Stimulated activated CD4-positive, alpha-beta T cell treated with anti-CD3 and anti-CD28 coated beads, Interleukin-4, amount 100 ng/mL, for 4 hours (primary cell): ENCODE measurements at regions not wholly inside any gene's neighbourhood (a gene's known extent, or its start where the extent isn't known, plus 50 kb on each side); places are given as distances from the start of the nearest gene placed in this dataset.
"Not testable (repeated sequence)": the region's sequence is repeated elsewhere in the genome, so short reads cannot be mapped to it uniquely, and the experiment has no call there.

Experiments
- DNase-seq, 2 experiments: peaks; one replicate each; pipeline ENCODE4 v3.0.0-alpha.2; 2020

DNA sequence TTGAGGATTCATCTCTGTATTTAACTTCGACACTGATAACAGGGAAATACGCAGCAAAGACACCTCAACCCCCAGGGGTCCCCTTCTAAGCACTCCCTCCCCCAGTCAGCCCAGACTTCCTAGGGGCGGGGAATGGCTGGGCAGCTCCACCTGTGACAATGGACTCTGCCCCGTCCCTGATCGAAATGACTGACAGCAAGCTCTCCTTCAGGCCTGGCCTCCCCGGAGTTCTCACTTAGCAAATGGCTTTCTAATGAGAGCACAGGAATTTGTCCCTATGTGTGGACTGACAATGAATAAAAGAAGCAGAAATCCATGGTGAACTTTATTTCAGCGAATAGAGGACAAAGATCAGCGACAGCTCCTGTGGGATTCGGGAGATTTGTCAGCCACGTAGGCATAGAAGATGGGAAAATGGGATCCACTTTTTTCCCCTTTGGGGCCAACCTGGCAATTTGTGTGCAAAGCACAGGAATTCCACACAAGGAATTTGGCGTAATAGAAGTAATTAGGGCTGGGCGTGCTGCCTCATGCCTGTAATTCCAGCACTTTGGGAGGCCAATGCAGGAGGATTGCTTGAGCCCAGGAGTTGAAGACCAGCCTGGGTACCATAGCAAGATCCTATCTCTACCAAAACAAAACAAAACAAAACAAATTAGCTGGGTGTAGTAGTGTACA is 63.8 kb downstream of the TNFAIP2 start:
- no peak for DNase-seq

DNA sequence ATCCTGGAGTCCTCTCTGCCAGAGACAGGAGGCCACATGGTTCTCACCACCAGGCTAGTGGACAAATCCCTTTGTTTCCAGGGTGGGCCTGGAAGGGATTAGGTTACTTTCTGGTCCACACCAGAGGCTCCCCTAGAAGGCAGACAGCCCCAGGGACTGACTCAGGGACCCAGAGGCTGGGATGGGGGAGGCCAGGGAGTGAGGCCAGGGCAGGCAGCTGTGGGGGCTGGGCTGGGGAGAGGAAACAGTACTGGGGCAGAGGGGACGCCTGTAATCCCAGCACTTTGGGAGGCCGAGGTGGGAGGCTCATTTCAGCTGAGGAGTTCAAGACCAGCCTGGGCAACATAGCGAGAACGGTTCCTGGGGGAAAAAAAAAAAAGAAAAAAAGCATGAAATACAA is 64.7 kb downstream of the TNFAIP2 start:
- no peak for DNase-seq

DNA sequence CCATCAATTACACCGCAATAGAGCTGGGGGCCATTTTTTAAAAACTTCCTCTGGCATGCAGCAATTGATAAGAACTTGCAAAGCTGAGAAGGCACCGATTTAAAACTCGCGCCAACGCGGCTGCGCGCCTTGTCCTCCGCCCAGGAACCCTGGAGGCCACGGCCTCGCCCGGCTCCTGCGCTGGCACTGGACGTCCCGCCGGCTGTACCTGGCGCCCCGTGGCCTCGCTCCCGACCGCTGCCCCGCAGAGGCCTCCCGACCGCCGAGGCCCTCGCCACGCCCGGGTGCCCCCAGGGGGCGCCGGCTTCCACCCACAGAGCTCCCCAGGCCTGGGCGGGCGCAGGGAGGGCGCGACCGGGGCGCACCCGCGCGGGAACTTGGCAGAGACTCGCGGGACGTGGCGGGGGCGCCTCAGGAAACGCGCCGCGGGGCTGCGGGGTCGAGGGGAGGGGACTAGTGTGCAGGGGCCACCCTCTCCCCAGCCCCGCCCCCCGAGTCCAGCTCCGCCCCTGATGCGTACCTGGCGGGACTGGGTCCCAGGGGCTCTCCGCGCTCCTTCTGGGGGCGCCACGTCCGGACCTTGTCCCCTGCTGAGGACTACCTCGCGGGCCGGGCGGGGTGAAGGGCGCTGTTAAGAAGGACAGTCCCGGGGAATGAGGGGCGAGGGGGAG is 65.7 kb downstream of the TNFAIP2 start:
- peak in 1 of 2 experiments; percentile 15 for DNase-seq

DNA sequence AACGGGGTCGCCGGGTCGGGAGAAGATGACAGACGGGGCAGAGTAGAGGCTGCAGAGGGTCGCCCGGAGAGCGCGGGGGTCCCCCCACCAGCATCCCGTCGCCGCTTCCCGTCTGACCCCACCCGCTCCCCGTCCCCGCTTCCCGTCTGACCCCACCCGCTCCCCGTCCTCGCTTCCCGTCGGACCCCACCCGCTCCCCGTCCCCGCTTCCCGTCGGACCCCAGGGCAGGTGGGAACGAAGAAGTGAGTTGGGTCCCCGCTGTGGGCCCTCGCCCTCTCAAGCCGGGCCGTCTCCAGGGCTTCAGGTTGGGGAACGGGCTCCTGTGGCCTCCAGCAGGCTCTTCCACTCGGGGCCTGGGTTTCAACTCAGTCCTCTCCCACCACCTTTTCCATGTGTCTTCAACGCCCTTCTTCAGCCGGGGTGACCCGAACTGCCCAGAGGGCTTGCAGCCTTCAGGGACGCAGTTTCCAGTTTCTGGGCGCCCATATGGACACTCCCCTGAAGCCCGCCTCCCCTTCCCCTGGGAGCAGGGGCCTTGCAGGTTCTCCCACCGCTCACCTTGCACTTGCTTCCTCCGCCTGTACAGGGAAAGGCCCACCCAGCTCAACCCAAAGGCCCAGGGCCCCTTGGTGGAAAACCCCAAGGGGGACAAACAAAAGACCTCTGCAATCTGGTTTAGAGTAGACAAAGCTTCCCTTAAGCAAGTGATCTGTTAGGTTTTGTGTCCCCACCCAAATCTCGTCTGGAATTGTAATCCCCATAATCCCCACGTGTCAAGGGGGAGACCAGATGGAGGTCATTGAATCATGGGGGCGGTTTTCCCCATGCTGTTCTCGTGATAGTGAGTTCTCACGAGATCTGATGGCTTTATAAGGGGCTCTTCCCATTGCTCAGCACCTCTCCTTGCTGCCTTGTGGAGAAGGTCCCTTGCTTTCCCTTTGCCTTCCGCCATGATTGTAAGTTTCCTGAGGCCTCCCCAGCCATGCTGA is 66.5 kb downstream of the TNFAIP2 start:
- DNase-seq, result no peak

DNA sequence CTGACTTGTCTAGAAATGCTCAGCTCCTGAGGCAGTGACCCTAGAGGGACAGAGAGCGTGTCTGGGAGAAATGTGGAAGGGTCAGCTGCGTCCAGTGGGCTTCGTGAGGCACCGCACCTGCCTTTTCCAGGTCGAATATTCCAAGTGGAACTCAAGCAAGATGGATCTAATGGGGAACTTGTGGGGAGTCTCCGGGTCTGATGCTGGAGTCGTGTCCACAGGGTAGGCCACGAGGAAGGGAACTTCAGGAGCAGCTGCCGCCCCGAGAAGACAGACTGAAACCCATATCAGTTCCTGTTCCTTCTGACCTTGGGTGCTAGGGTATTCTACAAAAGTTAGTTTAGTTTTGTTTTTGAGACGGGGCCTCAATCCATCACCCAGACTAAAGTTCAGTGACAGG is 67.5 kb downstream of the TNFAIP2 start:
- no peak for DNase-seq

DNA sequence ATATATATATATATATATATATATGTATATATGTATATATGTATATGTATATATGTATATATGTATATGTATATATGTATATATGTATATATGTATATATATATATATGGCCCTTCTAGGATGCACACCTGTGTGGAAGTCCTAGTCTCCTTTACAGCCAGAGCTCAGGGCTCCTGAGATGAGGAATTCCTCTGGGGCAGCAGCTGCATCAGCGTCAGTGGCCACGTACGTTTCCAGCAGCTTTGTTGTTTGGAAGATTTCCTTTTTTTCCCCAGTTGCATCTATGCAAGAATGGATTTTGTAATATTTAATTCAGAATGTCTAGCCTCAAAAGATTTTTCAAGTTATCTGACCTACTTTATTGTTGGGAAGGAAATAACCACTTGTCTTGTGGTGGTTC is 68.6 kb downstream of the TNFAIP2 start:
- no peak for DNase-seq

DNA sequence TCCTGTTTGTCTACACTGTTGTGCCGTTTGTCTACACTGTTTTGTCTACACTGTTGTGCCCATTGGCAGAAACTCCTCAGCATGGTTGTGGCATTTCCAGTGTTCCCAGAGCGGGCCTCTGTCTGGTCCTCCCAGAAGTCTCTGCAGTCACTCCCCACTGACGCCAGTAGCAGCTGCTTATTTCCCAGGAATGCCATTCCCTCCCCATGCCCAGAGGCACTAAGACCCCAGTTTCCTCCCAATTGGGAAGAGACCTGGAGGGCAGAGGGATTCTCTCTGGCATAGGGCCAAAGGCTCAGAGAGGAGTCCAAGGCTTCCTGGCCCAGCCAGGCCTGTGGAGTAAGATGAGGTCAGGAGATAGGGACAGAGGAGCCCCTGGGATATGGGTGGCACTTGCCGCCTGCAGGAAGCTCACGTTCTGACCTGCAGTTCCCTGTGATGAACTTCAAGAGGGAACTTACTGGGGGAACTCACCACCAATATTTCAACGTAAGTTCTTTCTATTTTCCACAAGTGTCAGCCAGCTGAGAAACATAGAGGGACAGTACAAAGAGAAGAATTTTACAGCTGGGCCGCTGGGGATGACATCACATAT is 69.1 kb downstream of the TNFAIP2 start:
- no peak for DNase-seq

DNA sequence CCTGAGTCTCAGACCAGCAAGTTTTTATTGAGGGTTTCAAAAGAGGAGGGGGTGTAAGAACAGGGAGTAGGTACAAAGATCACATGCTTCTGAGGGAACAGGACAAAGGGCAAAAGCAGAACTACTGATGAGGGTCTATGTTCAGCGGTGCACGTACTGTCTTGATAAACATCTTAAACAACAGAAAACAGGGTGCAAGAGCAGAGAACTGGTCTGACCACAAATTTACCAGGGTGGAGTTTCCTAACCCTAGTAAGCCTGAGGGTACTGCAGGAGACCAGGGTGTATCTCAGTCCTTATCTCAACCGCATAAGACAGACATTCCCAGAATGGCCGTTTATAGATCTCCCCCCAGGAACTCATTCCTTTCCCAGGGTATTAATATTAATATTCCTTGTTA is 69.6 kb downstream of the TNFAIP2 start:
- not testable (repeated sequence) for DNase-seq

DNA sequence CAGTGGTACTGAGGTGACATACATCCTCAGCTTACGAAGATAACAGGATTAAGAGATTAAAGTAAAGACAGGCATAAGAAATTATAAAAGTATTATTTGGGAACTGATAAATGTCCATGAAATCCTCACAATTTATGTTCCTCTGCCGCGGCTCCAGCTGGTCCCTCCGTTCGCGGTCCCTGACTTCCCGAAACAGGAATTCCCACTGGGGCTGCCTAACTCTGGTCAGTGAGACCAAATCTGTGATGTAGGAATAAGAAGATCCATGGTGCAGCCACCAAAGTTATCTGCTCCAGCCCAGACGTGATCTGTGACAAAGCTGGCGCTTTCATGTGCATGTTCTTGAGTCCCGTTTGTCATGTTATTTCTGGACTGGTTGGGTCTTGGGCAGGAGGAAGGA is 70.2 kb downstream of the TNFAIP2 start:
- not testable (repeated sequence) for DNase-seq

DNA sequence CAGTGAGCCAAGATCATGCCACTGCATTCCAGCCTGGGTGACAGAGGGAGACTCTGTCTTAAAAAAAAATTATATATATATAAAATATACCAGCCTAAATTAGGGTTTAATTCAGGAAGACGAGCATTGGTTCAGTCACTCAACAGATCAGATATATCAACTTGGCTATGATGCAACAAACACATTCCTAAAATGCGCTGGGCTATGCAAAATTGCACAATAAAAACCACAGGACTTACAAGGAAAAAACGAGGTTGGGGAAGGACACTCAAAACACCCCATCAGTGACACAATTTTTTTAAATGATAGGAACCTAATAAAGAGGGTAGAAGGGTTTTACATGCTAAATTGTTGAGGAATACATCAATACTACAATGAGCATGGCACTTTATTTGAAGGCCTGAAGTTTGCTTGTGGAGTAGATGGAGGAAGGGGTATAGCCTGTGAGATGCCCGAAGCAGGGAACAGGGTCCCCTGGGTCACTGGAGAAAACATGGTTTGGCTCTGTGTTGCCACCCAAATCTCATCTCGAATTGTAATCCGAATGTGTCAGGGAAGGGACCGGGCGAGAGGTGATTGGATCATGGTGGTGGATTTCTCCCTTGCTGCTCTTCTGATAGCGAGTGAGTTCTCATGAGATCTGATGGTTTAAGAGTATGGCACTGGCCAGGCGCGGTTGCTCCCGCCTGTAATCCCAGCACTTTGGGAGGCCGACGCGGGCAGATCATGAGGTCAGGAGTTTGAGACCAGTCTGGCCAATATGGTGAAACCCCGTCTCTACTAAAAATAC is 71.2 kb downstream of the TNFAIP2 start:
- no peak for DNase-seq

DNA sequence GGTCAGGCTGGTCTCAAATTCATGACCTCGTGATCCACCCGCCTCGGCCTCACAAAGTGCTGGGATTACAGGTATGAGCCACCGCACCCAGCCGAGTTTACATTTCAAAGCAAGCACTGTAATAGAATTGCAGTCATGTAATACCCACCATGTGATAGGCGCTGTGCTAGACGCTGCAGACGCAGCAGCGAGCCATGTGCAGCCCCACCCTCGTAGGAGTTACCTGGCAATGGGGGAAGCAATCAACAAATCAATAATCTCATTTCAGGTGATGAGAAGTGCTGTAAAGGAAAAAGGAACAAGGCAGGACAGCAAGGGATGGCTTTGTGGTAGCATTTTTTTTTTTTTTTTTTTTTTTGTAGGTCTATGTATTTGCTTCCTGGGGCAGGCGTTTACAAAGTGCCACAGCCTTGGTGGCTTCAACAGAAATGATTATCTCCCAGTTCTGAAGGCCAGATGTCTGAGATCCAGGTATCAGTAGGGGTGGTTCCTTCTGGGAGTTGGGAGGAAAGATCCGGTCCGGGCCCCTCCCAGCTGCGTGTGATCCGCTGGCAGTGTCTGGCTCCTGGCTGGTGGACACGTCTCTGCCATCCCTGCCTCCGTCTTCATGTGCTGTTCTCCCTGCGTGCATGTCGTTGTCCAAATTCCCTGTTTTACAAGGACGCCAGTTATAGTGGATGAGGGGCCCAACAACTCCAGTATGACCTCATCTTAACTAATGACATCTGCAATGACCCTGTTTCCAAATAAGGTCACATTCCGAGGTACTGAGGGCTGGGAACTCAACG is 72.8 kb downstream of the TNFAIP2 start:
- no peak for DNase-seq

DNA sequence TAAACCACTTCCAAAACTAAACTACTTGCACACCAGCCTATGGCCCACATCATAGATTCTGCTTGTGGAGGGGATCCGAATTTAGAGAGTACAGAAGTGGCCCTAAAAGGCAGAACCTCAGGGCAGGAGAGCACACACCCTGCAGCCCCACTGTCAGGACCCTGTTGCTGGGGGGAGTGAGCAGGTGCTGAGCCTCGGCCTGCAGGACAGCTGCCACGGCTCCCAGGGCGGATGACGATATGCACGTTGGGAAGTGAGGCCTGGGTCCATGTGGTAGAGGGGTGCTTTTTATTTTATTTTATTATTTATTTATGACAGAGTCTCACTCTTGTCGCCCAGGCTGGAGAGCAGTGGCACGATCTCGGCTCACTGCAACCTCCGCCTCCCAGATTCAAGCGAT is 73.5 kb downstream of the TNFAIP2 start:
- DNase-seq, result no peak

DNA sequence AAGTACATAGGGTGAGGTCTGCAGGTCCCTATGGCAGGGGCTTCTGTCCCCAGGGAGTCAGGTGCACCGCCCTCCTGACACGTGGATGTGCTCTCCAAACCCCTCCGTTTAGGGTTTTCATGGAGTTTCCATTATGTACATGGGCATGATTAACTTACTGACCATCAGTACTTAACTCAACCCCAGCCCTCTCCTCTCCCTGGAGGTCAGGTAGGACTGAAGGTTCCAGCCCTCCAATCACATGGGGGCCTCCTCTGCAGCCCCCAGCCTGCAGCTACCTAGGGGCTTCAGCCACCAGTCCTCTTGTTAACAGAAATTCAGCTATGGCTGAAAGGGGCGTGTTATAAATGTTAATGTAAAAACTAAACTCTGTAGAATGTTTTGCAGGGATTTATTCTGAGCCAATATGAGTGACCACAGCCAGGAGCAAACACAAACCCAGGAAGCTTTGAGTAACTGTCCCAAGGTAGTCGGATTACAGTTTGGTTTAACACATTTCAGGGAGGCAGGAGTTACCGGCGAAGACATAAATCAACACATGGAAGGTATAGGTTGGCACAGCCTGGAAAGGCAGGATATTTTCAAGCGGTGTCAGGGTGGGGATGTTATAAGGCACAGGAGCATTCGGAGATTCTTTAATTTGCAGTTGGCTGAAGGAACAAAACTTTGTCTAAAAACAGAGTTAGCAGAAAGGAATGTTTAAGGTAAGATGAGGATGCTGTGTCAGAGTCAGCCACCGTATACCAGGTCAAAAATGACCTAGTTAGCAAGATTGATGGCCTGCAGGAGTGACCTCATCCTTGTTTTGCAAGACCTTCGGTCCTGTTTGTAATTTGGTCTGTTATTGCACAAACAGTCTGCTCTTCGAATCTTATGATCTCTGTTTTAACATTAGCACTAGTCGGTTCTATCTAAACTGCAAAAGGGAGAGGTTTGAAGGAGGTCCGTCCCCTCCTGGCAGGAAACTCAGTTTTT is 75.2 kb downstream of the TNFAIP2 start:
- DNase-seq, result no peak

DNA sequence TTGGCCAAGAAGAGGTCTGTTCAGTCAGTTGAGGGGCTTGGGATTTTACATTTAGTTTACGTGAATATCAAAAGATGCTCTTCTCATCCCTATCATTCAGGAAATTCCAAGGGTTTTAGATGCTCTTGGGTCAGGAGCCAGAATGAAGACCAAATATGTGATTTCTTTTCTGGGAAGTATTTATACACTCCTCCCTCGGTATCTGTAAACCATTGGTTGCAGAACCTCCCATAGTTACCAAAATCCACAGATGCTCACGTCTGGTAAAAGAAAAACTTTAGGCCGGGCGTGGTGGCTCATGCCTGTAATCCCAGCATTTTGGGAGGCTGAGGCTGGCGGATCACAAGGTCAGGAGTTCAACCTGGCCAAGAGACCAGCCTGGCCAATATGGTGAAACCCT is 75.9 kb downstream of the TNFAIP2 start:
- DNase-seq, result no peak

DNA sequence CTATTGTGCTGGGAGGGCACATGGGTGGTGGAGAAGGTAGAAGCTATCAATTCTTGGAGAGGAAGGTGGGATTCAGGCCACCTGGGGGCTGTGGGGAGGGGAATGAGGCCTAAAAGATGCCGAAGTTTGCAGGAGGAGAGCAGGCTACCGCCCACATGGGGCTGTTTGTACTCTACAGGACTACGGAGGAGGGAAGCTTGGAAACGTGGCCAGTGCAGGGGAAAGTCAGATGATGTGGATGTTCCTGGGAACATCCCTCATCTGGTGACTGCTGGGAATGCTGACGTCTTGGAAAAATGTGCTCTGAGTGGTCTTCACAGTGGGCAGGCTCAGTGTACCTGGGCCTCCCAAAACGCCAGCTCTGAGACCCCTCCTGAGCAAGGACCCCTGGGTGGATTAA is 78.5 kb downstream of the TNFAIP2 start:
- DNase-seq, result no peak

DNA sequence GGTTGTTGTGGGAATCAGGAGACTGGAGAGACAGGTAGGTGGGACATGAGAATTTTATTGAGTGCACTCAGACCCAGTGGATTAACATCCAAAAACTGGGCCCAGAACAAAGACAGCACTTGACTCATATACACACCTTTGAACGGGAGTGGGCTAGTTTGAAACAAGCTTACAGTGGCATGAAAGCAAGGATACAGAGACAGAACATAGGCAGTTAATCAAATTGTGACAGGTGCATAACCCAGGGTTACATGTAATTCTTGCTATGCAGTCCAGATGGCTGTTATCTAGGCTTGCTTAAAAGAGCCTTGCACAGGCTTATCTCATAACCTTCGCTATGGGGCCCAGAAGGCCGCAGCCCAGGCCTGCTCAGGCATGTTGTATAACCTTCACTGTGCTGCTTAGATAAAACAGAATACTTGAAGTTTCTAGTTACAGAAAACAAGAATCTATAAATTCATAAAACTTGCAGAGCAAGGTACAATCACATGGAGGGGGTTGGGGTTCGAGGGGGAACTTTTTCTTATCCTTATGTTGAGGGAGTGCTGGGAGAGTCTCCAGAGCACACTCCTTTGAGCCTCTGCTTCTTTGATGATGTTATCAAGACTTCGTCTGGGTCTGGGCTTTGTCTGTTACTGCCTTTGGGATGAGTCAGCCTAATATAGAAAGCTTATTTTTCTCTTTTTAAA is 81.7 kb downstream of the TNFAIP2 start:
- no peak for DNase-seq

DNA sequence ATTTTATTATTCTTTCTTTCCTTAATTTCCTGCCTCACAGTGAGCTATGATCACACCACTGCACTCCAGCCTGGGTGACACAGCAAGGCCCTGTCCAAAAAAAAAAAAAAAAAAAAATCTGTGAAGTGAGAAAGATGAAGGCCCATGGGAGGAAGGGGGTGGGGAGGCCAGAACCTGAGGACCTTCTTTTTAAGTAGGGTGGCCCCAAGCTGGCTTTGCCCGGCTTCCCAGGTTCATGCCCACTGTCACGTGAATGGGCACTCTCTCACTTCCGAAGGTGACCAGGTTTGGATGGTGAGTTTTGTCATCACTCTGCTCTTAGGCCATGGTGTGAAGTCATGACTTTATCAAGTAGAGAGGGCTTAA is 82.3 kb downstream of the TNFAIP2 start:
- no peak for DNase-seq

DNA sequence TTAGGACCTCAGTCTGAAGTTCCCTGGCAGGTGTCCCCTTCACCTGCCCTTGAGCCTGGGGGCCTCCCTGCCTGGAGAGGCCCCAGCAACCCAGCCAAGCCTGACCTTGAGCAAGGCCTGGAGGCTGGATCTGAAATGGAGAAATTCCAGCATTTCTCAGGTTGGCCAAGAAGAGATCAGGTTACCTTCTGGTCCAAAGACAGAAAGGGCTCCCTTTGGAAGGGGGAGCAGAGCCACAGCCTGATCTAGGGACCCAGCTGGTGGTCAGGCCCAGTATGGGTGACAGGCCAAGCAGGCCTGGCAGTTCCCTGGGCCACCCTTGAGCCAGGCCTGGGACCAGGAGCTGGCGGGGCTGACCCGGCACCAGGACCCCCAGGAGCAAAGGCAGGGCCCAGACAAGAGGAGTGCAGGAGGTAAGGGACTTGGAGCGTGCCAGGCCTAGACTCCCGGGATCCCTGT is 82.8 kb downstream of the TNFAIP2 start:
- DNase-seq, result no peak

DNA sequence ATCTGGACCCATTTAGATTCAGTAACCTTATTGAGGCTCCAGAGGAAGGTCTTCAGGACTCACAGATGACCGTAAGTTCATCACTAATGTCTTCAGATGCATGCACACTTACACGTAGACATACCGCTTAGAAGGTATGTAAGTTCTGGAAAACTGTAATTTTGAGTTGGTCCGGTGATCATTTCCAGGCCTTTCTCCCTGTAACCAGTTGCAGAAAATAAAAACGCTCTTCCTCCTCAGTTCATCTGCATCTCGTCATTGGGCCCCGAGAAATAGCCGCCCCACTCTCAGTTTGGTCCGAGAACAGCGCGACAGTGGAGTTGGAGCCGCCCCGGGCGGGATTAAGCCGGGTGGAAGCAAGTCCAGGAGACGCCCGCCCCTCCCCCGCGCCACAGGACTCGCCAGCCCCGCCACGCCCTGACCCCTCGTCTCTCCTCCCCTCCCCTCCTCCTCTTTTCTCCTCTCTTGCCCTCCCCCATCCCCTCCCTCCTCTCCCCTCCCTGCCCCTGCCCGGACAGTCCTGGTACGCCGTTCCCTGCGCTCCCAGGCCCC is 83.7 kb downstream of the TNFAIP2 start:
- DNase-seq, result no peak
